GM12891 (cell line): ENCODE measurements at regions not wholly inside any gene's neighbourhood (a gene's known extent, or its start where the extent isn't known, plus 50 kb on each side); places are given as distances from the start of the nearest gene placed in this dataset.

Source experiments
- DNase-seq: peaks from one replicate; pipeline ENCODE4 v3.0.0; 2011; ENCODE audit warnings: low spot score; ENCODE audit not compliant: insufficient read length
- FAIRE-seq: peaks from 2 replicates; lab custom pipeline; 2011; peaks lifted over from hg19 to GRCh38; lab: Jason Lieb, UNC
- PAX5 ChIP-seq: IDR thresholded peaks from 2 replicates; pipeline ENCODE4 v1.6.1; 2011; ENCODE audit warnings: low read length, moderate library complexity, mild to moderate bottlenecking; ENCODE audit not compliant: insufficient read depth, severe bottlenecking
- POLR2A ChIP-seq: IDR thresholded peaks from 2 replicates; pipeline ENCODE4 v1.6.1; 2011; ENCODE audit warnings: low read depth, low read length, control low read depth
- POLR2AphosphoS5 ChIP-seq: IDR thresholded peaks from 2 replicates; pipeline ENCODE4 v1.6.1; 2011; ENCODE audit warnings: low read depth, low read length, control low read depth
- POU2F2 ChIP-seq: IDR thresholded peaks from 2 replicates; pipeline ENCODE4 v1.6.1; 2011; ENCODE audit warnings: low read depth, mild to moderate bottlenecking, control low read depth, low read length, moderate library complexity
- SPI1 ChIP-seq: IDR thresholded peaks from 2 replicates; pipeline ENCODE4 v1.6.1; 2011; ENCODE audit warnings: low read depth, low read length, control low read depth
- TAF1 ChIP-seq: IDR thresholded peaks from 2 replicates; pipeline ENCODE4 v1.6.1; 2011; ENCODE audit warnings: low read depth, low read length, control low read depth

DNA sequence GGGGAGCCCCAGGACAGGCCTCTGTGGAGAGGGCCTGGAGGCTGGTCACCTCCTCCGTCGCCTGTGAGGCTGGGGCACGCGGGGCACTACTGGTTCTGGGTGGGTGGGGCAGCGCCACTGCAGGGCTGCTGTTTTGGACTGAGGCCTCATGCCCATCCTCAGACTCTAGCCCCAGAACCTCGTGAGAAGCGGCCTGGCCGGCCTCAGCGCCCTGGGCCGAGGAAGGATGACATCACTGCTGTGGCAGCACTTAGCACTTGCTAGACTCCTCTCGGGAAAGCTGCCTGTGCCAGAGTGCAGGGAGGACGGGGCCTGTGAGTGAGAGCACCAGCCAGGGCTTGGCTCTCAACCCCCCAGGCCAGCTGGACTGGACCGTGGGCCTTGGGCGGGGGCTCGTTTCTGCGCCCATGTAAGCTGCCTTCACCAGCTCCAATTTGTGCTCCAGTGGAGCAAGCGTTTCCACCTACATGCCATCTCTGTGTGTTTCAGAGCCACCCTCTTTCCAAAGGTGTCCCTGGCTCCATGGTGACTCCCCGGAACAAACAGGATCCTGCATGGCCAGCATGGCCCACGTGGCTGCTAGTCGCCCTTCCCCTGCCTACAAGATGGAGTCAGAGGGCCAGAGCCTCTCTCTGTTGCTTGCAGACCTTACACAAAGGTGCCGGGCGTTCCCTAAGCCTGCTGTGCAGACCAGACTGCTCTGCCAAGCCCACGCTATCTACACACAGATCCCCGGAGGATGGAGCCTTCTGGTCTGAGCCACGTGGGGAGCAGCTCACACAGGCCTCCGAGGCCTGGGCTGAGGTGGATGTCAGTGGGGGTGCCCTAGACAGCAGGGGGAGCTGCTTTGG, 102.9 kb downstream of the CTTN start:
- no peak for FAIRE-seq
- DNase-seq, result no peak
- no peak for TF ChIP-seq POLR2AphosphoS5
- TF ChIP-seq SPI1, result no peak
- TF ChIP-seq PAX5, result no peak

DNA sequence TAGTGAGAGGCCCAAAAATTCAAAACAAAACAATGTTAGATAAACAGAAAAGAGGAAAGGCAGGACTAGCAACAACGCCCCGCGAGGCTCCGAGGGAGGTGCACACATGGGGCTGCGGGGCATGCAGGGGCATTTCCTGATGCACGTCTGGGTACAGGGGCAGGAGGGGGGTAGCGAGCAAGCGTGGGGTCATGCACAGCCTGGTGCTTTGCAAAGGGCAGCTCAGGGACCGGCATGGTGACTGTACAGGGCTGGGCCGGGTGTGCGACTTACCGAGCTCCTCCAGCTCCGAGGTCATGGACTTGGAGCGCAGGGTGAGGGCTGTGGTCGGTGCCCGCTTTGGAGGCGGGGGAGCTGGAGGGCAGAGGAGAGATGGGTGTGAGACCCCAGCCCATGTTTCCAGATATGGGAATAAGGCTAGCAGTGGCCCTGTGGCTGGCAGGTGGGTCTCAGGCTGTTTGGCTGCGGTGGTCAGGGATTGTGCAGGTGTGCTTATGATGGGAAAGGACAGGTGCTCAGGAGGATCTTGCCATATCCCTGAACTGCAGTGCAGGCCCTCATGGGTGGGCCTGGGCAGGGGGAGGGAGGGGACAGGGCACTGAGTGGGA, 103.7 kb downstream of the CTTN start:
- TF ChIP-seq SPI1, result no peak
- TF ChIP-seq TAF1, result no peak
- TF ChIP-seq POLR2AphosphoS5, result no peak
- no peak for TF ChIP-seq PAX5
- TF ChIP-seq POLR2A, result no peak
- FAIRE-seq (no peak), DNase-seq (no peak)

DNA sequence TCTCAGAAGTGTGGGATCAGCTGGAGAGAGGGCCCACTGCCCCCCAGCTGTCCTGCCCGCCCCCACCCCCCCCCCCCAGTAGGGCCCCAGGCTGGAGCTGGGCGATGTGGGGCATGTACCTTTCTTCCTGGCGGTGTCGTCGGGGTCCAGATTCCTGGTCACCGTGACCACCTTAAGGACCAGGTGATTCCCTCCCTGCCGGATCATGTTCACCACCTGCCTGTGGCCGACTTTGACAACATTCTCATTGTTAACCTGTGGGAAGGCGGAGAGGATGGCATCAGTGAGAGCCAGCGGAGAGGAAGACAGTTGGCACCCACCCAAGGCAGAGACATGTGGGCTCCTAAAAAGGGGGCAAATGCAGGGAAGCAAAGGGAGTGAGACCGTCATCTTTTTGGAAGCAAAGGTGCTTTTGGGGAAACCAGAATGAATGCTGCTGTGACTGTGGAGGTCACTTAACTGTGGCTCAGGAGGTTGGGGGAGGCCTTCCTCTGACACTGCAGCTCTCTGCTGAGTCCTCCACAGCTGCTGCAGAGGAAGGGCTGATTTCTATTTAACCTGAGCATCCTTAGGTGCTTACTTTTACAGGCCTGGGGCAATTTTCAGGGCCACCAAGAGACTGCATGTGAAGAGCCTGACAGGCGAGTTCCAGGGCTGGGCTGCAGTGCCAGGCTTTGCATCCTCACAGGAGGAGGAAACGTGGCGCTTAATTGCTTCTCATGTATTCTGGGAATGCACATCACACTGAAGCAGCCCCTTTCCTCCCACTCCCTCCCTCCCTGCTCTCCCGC, 104.5 kb downstream of the CTTN start:
- DNase-seq (no peak), FAIRE-seq (no peak)
- TF ChIP-seq POLR2A (no peak), SPI1 (no peak), TAF1 (no peak), PAX5 (no peak), POU2F2 (no peak), POLR2AphosphoS5 (no peak)

DNA sequence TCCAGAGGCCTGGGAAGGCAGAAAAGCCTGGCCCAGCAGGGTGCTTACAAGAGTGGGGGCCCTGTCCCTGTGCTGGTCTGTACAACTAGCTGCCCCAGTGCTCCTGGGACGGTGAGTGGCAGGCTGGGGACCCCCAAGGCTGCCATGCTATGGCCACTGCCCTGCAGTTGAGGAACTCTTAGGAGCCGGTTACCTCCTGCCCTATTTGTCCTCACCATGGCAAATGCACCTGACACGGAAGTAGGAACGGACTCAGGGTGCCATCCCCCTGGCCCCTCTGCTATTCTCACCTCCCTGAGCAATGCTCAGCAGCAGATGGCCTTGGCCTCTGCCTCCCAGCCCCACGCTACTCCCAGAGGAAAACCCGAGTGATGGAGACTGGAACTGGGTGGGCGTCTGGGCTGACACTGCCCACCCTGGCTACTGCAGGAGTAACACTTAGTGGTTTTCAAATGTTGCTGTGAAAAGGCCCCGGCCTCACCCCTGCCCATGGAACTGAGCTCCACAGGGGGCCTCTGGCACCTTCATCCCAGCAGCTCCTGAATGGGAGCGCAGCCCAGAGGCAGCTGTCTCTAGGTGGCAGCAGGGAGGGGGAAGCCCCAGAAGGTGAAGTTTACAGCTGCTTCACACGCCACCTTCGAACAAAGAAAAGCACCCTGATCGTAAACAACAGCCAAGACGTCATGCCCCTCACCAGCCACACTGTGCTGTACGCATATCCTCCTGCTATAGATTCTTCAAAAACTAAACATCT, 105.3 kb downstream of the CTTN start:
- no peak for TF ChIP-seq POU2F2
- TF ChIP-seq SPI1, result no peak
- no peak for TF ChIP-seq PAX5
- TF ChIP-seq TAF1, result no peak
- no peak for TF ChIP-seq POLR2A
- no peak for TF ChIP-seq POLR2AphosphoS5
- DNase-seq (no peak), FAIRE-seq (no peak)

DNA sequence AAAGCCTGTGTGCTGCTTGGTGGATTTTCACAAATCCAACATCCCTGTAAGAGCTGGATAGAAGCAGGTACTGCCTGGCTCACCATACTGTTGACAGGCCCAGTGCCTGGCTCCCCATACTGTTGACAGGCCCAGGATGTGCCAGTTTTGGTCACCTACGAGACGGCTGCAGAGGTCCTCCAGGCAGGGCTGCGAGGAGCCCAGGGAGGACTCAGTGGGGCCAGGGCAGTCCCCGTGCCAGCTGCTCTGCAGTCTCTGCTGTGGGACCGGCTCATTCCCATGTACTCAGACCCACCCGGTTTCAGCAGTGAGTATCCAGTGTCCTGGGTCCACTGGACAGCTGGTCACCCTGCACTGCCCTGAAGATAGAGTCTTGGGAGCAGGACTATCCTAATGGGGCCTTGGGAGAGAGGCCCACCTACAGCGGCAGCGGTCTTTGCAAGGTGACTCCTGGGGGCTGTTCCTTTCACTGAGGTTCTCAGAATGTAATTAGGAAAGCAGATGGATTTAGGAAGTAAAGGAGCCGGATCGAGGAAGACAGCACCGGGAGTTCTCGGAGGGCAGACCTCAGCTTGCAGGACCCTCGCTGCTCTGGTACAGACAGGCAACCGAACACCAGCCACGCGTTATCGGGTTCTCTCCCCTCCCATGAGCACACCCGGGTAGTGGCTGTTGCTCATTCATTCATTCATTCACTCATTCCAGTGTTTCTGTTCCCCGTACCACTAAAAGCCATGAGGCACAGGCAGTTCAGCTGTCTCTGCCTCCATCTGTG, 106.1 kb downstream of the CTTN start:
- DNase-seq, result no peak
- TF ChIP-seq SPI1 (no peak), TAF1 (no peak), POU2F2 (no peak), POLR2A (no peak)
- no peak for FAIRE-seq

DNA sequence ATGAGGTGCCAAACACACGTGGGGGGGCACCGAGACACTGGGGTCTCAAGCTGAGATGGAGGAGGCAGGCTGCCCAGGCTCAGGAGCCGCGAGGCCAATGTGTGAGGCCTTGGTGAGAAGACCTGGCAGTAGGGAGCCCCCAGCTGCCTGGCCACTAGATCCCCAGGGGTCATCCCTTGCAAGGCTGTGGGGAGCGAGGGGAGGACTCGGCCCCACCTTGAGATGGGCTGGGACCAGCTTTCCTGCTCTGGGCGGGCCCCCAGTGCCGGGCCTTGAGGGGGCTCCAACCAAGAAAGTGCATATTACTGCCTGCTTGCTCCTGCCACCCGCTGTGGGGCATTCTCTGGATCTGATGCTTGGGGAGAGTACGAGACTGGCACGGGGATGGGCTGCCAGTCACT, 107.0 kb downstream of the CTTN start:
- DNase-seq (no peak), FAIRE-seq (no peak)
- TF ChIP-seq POLR2A (no peak), SPI1 (no peak), POLR2AphosphoS5 (no peak), PAX5 (no peak), TAF1 (no peak), POU2F2 (no peak)

DNA sequence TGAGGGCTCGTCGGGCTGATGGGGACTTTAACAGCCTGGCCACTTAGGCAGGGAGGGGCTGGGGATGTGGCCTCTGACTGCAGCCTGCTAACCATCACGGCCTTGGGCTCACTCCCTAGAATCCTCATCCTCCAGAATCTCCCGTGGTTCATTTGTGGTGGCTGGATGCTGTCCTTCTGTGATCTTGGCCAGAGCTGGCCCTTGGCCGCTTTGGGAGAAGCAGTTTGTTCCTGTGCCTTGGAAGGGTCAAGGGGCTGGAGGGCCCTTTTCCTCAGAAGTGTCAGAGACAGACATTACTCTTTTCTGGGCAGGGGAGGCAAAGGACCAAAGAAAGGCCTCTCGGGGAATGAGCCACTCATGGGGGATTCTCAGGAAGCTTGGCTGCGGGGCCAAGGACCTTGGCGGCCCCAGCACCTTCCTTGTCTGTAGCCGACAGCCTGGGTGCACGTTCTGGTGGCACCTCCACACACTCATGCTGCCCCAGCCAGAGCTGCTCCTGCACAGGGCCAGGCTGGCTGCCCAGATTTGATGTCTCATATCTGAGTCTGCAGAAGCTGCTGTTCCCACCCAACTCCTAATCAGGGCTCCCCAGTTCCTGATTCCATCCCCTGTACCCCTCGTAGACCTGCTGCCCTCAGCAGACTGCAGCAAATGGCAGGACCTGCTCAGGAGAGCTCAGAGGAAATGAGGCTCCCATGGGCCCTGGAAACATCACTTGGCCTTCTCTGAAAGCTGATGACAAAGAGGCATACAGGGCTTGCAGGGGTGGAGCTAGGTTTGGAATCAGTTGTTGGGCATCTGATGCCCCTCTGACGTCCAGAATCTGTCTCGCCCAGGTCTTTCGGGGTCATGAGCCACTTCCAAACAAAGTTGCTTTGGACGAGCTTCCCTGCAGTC, 107.7 kb downstream of the CTTN start:
- TF ChIP-seq POLR2A, result no peak
- TF ChIP-seq PAX5, result no peak
- no peak for TF ChIP-seq TAF1
- no peak for TF ChIP-seq POU2F2
- TF ChIP-seq POLR2AphosphoS5, result no peak
- TF ChIP-seq SPI1, result no peak
- FAIRE-seq (no peak), DNase-seq (no peak)

DNA sequence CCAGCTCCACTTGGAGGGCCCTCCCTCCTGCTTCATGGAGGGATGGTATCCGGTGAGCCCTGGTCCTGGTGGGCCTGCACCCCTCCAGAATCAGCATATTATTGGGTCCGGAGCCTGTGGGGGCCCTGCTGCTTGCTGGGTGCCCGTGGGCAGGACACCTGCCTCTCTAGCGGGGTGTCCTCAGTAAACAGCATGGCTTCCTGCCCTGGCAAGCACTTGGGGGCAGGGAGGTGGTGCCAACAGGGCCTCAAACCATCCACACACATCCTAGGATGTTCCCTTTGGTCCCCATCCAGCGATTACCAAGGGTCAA, 108.3 kb downstream of the CTTN start:
- FAIRE-seq (no peak), DNase-seq (no peak)
- no peak for TF ChIP-seq POLR2AphosphoS5
- no peak for TF ChIP-seq TAF1
- TF ChIP-seq POLR2A, result no peak
- no peak for TF ChIP-seq POU2F2
- no peak for TF ChIP-seq SPI1
- TF ChIP-seq PAX5, result no peak

DNA sequence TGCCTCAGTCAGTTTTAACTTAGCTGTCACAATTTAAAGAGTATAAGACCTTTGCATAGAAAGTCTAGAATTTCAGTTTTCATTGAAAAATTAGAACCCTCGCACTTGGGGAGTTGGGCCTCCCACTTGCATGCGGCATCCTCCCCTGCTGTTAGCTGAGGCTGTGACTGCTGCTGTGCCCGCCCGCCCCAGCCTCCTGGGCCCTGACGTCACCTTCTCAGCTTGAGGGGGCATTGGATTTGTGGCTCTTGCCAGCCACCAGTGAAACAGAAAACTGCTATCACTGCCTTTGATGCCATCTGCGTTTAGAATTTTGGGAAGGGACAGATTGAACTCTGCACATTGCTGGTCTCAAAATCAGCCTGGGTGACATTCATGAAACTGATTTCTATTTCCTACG, 108.7 kb downstream of the CTTN start:
- DNase-seq, result no peak
- TF ChIP-seq TAF1, result no peak
- no peak for TF ChIP-seq PAX5
- TF ChIP-seq POLR2AphosphoS5, result no peak
- TF ChIP-seq SPI1, result no peak
- TF ChIP-seq POLR2A, result no peak
- TF ChIP-seq POU2F2, result no peak
- no peak for FAIRE-seq
